Left colon (tissue), 2 donors: ENCODE measurements at regions not wholly inside any gene's neighbourhood (a gene's known extent, or its start where the extent isn't known, plus 50 kb on each side); places are given as distances from the start of the nearest gene placed in this dataset.
"Not testable (repeated sequence)": the region's sequence is repeated elsewhere in the genome, so short reads cannot be mapped to it uniquely, and the experiment has no call there.

Source experiments
- ATAC-seq: fragments of 200-7000 bp; cut with Tn5 transposase; one replicate; pipeline ENCODE4 v1.9.1; 2020; ENCODE audit warnings: mild to moderate bottlenecking, moderate library complexity
- DNase-seq, 2 donors: peaks; one replicate each; pipeline ENCODE4 v3.0.0-alpha.2; 2020
- intact Hi-C, 2 donors: fragments of 100-400 bp; cut with DNase I in 1 of 2; cut with micrococcal nuclease in 1 of 2; formaldehyde crosslinking; loops; one replicate each; pipeline versions ENCODE4 v1.11.2 to v1.14.0; 2022; cut with DNase I, micrococcal nuclease
- donor health status: DM: no; HTN: no; CAD: no.
- donor health status: DM: yes; HTN: yes; CAD: no.

DNA sequence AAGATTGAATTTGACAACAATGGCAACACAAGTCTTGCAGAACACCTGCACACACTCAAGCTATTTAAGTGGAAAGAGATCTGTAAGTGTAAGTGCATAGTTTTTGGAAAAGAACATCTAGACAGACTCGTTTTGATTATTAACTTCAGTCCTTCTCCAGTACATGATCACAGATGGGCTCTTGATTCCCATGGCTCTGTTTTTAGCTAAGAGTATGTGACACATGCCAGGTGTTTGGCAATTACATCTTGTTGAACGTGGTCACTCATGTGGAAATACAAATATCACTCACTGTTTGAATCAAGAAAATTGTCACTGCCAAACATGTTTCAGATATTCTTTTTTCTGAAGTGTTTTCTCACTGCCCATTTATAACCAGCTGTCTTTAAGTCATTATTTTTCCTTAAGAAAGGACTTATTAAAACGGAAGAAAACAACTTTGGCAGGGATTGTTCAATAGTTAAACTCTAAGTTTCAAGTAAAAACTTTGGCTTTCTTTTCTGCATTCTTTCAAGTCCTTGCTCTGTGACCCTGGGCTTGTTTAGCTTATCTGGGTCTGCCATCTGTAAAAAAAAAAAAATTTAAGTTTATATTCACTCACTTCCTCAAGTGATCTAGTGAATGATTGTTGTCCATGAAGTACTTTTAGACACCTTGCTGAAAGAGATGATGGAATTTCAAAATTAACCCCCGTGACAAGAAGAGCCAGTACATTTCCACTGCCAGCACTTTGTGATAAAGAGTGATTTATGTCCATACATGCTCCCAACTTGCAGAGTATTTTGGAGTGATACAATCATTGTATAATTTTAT, 125.4 kb downstream of the ATXN3L start:
- intact Hi-C loops: no loop called here
- ATAC-seq: peak; percentile 49
- DNase-seq: no peak

DNA sequence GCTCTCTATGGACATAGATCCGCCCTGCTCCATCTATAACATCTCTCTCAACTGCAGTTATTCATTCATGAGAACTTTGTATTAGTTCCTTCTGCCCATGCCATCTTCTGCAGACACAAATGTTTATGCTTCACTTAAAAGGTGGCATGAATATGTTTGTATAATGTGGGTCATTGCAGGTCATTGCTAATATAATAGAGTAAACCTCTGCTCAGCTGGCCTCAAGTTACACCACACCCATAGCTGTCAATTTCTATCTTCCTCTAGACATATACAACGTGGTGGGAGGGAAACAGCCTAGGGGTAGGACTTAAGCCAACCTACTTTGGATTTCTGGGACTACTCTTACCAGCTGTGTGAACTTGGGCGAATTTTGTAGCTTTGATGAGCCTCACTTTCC, 129.8 kb downstream of the ATXN3L start:
- ATAC-seq: peak; percentile 76
- DNase-seq: no peak
- intact Hi-C loops: no loop called here

DNA sequence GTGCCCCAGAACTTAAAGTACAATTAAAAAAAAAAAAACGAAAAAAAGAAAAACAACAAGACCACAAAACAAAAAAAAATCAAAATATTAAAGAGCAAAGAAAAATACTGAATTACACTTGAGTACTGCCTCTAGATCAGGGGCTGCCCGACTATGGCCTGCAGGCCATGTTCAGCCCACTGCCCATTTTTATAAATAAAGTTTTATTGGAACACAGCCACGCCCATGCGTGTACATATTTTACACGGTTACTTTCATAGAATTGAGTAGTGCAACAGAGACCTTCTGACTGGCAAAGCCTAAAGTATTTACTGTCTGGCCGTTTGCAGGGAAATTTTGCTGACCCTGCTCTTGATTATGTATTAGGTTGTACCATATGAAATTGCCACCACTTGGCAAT, 130.5 kb downstream of the ATXN3L start:
- ATAC-seq: no peak
- no peak for DNase-seq
- intact Hi-C loops: no loop called here

DNA sequence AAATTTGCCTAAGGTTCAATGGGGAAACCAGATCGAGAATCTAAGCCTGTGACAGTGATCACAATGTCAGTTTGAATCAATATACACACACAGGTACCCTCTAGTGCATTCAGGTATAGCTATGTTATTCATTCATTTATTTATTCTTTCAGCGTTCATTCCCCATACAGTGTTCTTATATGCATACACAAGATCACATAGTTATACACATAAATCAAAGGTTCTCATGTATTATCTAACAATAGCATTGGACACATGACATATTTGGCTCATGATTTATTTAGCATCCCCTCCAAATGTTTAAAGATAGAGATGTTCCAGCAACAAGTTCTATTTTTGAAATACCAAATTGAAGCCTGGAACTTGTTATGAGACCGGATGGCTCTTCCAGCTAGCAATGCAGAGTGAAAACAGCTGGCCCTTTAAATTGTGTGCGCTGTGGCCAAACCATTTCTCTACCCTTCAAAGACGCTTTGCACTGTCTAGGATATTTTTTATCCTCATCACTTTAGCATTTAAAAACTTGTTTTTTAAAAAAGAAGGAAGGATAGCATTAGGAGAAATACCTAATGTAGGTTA, 131.0 kb downstream of the ATXN3L start:
- DNase-seq (no peak), ATAC-seq (no peak)
- intact Hi-C loops: no loop called here

DNA sequence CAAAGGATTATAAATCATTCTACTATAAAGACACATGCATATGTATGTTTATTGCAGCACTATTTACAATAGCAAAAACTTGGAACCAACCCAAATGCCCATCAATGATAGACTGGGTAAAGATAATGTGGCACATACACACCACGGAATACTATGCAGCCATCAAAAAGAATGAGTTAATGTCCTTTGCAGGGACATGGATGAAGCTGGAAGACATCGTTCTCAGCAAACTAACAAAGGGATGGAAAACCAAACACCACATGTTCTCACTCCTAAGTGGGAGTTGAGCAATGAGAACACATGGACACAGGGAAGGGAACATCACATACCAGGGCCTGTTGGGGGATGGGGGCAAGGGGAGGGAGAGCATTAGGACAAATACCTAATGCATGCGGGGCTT, 133.2 kb downstream of the ATXN3L start:
- ATAC-seq, DNase-seq, intact Hi-C loops: not testable (repeated sequence)

DNA sequence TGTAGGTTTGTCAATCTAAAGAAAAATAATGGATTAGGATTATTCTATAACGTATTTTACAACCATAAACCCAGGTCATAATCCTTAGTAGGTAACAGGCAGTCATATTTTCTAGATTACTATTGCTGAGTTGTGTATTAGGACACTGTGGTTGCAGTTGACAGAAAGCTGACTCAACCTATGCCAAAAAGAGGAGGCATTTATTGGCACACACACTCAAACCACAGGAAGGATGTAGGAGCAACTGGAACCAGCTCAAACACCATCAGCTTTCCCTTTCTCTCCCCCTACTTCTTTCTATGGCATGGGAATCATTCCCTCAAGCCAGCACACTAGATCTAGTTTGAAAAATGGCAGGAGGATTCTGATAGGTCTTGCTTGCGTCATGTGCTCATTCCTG, 136.4 kb upstream of the FAM9C start:
- DNase-seq (no peak), ATAC-seq (no peak)
- intact Hi-C loops: no loop called here

DNA sequence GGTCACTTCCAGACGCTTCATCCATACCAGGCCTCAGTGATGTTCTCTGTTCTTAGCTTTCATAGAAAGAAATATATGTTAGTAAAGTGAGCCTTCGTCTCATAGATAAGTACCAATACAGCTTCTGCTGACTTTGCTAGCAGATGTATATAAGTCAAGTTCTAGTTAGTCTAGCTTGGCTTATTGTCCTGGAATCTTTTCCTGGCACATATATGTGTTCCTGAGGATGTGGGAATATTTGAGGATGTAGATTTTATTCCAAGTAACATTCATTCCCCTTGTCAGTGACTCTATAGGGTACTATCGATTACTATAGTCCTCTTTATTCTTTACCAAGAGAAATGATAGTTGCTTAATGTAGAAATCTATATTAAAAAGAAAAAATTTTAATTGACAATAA, 135.2 kb upstream of the FAM9C start:
- intact Hi-C loops: no loop called here
- no peak for ATAC-seq

DNA sequence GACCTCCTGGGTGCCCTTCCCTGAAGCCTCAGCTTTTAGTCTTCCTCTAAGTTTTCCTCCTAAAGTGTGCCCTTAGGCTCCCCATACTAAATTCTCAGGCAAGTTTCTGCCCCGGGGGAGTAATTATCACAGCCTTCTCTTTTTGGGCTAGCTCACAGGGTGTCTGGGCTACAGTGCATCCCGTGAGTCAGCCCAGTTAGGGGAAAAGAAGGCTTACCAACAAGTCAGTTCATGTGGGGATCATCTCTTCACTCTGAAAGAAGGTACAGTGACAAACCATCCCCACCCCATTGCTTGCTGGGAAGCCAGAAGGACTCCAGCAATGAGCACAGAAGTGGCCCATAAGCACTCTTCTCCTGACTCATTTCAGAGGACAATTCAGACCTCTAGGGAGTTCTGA, 134.7 kb upstream of the FAM9C start:
- DNase-seq (no peak), ATAC-seq (no peak)
- intact Hi-C loops: no loop called here

More for the DNA sequence above, 135.2 kb upstream of the FAM9C start:
- DNase-seq: no peak

DNA sequence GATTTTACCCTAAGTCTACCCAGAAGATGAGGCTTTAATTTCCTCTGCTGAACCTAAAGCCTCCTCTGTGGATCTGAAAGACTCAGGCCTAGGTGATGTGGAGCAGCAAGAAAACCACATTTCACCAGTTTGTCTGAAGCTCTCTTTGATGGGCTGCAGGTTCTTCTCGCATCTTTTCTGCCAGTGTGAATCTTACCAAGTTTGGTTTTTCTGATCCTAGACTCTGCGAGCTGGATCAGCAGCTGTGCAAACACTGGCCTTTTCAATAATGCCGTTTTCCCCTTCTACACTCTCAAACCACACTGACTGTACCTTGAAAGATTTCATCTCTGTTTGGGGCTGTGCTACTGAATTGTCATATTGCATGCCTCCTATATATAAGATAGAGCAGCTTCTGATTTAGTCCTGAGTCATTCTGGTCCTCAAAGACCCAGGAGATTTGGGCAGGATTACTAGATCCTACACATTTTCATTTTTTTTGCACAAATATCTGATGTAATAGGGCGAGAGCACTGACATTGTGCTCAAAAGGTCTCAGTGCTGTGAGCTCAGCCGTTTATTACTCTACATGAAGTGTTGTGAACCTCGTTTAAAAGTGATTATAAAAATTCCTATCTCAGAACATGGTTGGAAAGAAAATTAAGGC, 133.6 kb upstream of the FAM9C start:
- ATAC-seq (no peak), DNase-seq (no peak)
- intact Hi-C loops: no loop called here

DNA sequence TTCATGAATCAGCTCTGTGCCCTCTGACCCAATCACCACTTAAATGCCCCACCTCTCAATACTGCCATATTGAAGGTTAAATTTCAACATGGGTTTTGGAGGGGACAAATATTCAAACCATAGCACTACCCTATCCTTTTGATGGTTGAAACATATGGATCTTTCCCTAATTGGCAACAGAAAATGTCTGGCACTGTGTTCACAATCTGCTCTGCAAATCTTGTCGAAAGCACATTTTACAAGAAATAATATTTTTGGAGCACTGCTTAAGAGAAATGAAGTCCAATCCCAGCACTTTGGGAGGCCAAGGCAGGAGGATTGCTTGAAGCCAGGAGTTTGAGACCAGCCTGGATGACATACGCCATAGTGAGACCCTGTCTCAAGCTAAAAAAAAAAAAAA, 130.6 kb upstream of the FAM9C start:
- intact Hi-C loops: no loop called here
- DNase-seq: no peak
- no peak for ATAC-seq

DNA sequence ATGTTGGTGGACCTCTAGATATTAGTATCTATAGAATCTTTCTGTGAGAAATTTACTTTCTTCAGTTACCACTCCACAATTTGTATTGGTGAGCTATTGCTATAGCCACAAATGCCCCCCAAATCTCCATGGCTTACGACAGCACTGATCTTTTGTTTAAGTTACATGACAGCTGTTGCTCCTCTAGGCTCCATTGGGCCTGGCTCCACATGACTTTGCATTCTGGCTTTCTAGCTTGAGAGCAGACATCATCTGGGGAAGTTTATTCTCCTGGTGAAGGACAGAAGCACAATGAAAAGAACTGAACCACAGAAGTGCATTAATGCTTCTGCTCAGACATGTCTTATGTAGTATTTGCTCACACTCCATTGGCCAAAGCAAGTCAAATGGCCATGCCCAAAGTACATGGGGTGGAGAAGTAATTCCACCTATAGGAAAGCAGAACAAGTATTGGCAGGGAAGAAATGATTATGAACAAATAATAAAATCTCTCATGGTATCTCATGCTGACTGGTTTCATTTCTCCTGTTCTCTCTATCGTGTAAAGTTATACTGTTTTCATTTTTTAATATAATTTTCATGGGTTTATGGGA, 126.6 kb upstream of the FAM9C start:
- no peak for ATAC-seq
- intact Hi-C loops: no loop called here
- no peak for DNase-seq

DNA sequence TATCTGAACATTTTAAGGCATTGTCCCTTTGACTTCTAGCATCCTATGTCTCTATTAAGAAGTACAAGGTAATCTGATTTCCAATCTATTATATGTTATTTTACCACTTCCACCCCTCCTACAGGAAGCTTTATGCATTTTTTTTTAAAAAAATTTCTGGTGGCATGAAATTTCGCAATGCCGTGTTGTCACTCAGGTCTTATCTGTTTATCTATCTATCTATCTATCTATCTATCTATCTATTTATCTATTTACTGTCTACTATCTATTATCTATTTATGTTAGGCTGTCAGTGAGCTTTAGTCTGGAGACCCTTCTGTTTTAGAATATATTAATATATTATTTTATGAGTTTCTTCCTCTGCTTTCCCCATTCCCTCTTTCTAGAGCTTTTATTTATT, 125.3 kb upstream of the FAM9C start:
- intact Hi-C loops: no loop called here
- DNase-seq (no peak), ATAC-seq (no peak)

DNA sequence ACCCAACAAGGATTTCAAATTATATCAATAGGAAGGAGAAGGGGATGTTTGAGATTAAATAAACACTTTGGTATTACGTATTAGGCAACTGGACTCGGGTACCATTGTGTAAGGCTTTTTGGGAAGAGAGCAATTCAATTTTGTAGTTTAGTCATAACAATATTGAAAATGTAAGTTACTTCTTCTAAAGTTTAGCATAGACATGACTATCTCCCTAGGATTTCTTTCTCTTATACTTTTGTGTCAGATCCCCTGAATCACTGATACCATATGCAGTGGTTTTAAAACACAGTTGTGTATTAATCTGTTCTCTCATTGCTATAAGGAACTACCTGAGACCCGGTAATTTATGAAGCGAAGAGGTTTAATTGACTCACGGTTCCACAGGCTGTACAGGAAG, 123.8 kb upstream of the FAM9C start:
- DNase-seq (no peak), ATAC-seq (no peak)
- intact Hi-C loops: no loop called here

DNA sequence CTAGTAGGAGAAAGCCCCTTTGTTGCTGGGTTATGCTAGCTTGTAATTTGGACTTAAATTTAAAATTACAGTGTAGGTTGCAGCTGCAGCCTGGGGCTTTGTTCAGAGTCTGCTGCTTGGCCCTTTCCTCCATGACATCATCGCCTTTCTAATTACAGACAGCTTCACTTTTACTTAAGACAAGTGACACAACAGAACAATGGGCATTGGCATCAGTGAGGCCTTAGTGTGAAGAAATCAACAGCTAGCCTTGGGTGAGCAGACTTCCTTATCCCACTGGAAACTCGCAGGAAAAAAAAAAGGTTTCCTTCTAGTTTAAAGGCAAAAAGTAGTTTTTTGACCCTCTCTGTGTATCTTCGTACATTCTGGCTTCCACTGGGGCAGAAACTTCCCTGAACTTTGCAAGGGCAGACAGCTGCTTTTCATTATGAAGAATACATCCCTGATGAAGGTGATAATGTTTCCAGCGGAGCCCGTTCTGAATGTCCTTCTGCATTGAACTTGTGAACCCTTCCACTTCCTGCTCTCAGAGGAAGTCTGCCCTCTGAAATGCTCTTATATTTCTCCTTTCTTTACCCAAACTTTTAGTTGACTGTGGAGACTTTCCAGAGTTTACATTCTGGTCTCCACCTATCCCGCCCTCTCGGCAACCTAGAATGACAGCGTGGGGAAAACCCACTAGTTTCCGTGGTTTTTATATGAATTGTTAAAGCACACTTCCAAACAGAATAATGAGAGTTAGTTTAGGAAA, 123.2 kb upstream of the FAM9C start:
- ATAC-seq (no peak), DNase-seq (no peak)
- intact Hi-C loops: no loop called here

DNA sequence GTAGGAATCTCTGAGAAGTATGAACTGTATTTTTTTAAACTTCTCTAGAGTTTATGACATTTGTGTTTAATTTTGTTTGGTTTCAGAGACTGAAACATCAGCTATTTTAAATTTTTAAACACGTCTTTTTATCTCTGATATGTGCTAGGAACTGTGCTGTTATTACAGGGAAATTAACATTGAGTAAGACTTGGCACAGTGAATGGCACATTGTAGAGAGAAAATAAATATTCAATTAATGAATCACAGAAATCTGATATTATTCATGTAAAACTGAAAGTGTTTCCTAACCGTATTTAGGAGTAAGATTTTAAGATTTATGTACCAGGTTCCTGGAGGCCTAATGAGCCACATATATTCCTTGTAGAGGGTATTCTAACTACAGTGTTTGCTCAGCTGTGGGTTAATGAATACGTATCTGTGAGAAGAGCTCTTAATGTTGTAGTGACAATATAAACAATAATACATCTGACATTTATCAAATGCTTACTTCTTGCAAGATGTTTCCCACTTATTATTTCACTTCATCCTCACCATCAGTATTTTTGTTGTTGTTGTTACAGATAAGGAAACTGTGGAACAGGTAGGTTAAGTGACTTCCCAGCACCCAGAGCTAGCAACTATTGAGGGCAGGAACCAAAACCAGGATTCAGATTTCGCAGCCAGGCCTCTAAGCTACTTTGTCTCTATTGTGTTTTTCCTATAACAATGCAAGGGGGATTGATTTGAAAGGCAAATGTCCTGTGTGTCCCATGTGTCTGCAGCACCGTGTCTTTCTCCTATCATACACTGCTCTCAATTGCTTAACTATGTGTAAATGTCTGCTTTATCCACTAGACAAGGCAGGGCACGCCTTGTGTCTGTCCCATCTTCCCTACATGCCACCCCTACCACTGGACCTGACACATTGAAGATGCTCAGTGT, 121.1 kb upstream of the FAM9C start:
- intact Hi-C loops: no loop called here
- DNase-seq: no peak
- no peak for ATAC-seq

DNA sequence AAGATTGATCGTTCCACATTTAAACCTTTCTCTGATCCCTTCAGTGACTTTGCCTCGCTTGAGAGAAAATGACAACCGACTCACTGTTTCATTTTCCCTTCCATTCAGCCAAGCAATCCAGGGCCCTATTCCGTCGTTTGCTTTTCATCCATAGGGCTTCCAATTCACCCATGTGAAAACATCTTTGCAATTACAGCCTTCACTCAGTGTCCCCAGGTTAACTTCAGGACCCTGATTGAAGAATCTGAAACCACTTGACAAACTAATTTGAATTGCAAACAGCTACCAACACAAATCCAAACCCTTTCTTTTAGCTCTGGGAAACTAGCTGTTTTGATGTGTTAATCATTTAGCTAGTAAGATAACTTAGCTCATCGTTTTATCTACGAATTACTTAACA, 120.2 kb upstream of the FAM9C start:
- ATAC-seq (no peak), DNase-seq (no peak)
- intact Hi-C loops: no loop called here

DNA sequence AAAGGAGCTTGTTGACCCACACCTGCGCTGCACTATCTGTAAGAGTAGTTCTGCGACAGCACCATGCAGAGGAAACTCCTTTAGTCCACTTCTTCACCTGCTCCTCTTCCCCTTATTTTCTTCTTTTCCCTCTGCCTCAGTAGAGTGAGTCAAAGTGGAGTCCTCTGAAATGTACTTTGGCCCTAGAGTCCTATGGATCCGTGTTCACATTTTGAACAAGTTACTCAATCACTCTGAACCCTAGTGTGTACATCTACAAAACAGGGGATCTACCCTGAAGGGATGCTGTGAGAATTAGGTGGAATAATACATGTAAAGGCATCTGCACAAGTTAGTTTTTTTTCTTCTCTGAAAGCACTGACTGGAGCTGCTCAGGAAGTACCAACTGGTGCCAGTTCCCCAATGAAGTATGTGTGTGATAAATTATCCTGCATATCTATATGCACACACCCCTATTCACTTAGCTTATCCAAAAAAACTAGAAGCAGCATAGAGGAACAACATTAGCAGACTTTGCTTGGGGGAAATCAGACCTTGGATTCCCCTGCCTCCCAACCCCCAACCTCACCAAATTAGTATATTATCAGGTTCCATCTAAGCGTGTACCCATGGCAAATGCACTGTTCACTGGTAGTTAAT, 118.5 kb upstream of the FAM9C start:
- ATAC-seq (no peak), DNase-seq (no peak)
- intact Hi-C loops: no loop called here

DNA sequence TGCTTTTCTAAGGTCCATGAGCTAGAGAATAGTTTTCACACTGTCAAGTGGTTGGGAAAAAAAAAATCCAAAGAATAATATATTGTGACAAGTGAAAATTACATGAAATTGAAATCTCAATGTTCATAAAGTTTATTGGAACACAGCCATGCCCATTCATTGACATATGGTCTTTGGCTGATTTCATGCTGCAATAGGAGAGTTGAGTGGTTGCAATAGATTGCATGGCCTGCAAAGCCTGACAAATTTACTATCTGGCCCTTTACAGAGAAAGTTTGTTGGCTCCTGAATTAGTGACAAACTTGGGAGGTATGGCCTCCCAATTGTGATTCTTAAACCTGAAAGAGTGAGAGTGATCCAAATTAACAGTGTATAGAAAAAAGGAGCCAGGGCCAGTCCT, 115.5 kb upstream of the FAM9C start:
- ATAC-seq (no peak), DNase-seq (no peak)
- intact Hi-C loops: no loop called here
